IPS-20b (cell line): ENCODE measurements at regions not wholly inside any gene's neighbourhood (a gene's known extent, or its start where the extent isn't known, plus 50 kb on each side); places are given as distances from the start of the nearest gene placed in this dataset.

Experiments used
- H3K27ac ChIP-seq: one replicate; pipeline ENCODE4 v1.5.1; 2013; ENCODE audit warnings: low read length
- H3K27me3 ChIP-seq: 2 replicates; pipeline ENCODE4 v1.6.1; 2013; ENCODE audit warnings: mild to moderate bottlenecking, low read length, inconsistent platforms; ENCODE audit not compliant: insufficient read depth
- H3K36me3 ChIP-seq: 2 replicates; pipeline ENCODE4 v1.6.1; 2013; ENCODE audit warnings: low read depth, mild to moderate bottlenecking, inconsistent platforms, low read length, moderate library complexity; ENCODE audit not compliant: insufficient read depth
- H3K4me1 ChIP-seq: 2 replicates; pipeline ENCODE4 v1.6.1; 2013; ENCODE audit warnings: mild to moderate bottlenecking, control low read depth, inconsistent platforms, low read length, moderate library complexity; ENCODE audit not compliant: insufficient read depth
- H3K4me3 ChIP-seq: 2 replicates; pipeline ENCODE4 v1.5.1; 2013; ENCODE audit warnings: mild to moderate bottlenecking, low read length, inconsistent platforms
- H3K9ac ChIP-seq: 2 replicates; pipeline ENCODE4 v1.6.1; 2013; ENCODE audit warnings: low read depth, mild to moderate bottlenecking, inconsistent platforms, low read length, moderate library complexity
- H3K9me3 ChIP-seq: 2 replicates; pipeline ENCODE4 v1.6.1; 2013; ENCODE audit warnings: mild to moderate bottlenecking, low read depth, low read length, inconsistent platforms; ENCODE audit not compliant: insufficient read depth

- no peak overlapping the region for H3K9ac ChIP-seq
- no peak overlapping the region for H3K4me3 ChIP-seq
- H3K36me3 ChIP-seq: no peaks in the 10 kb centered on the region
- no peak overlapping the region for H3K27ac ChIP-seq
- H3K9me3 ChIP-seq: no peaks in the 10 kb centered on the region
- no peaks in the 10 kb centered on the region for H3K4me1 ChIP-seq
- H3K27me3 ChIP-seq: no peaks in the 10 kb centered on the region
These were observed 422.5 kb upstream of the FSTL5 start for GRCh38 chr4:162586266-162586665.

GRCh38 chr4:162582180-162582579 lies 418.4 kb upstream of the FSTL5 start:
- no peak overlapping the region for H3K27ac ChIP-seq
- no peak overlapping the region for H3K4me3 ChIP-seq

GRCh38 chr4:162565730-162566129 lies 401.9 kb upstream of the FSTL5 start:
- Histone ChIP-seq H3K27me3 (no peaks in the 10 kb centered on the region), H3K9me3 (no peaks in the 10 kb centered on the region), H3K4me3 (no peak overlapping the region), H3K36me3 (no peaks in the 10 kb centered on the region), H3K4me1 (peaks cover 4% of the 10 kb centered on the region; the same call in 1 of the 2 replicates), H3K9ac (no peak overlapping the region), H3K27ac (no peak overlapping the region)

More at GRCh38 chr4:162582180-162582579, 418.4 kb upstream of the FSTL5 start:
- H3K27me3 ChIP-seq: no peaks in the 10 kb centered on the region
- H3K9ac ChIP-seq: no peak overlapping the region
- no peaks in the 10 kb centered on the region for H3K9me3 ChIP-seq
- H3K36me3 ChIP-seq: no peaks in the 10 kb centered on the region
- H3K4me1 ChIP-seq: no peaks in the 10 kb centered on the region

- H3K4me3 ChIP-seq: no peak overlapping the region
- no peak overlapping the region for H3K27ac ChIP-seq
- H3K9ac ChIP-seq: no peak overlapping the region
- peaks cover 4% of the 10 kb centered on the region; the same call in 1 of the 2 replicates for H3K4me1 ChIP-seq
- no peaks in the 10 kb centered on the region for H3K27me3 ChIP-seq
- H3K36me3 ChIP-seq: no peaks in the 10 kb centered on the region
- H3K9me3 ChIP-seq: no peaks in the 10 kb centered on the region
These were observed 396.3 kb upstream of the FSTL5 start for GRCh38 chr4:162560073-162560472.

- Histone ChIP-seq H3K4me1 (peaks cover 2% of the 10 kb centered on the region; the same call in 1 of the 2 replicates), H3K9me3 (no peaks in the 10 kb centered on the region), H3K27me3 (no peaks in the 10 kb centered on the region), H3K27ac (no peak overlapping the region), H3K4me3 (no peak overlapping the region), H3K9ac (no peak overlapping the region), H3K36me3 (no peaks in the 10 kb centered on the region)
These were observed 393.8 kb upstream of the FSTL5 start for GRCh38 chr4:162557516-162558106.

- Histone ChIP-seq H3K27me3 (no peaks in the 10 kb centered on the region), H3K9ac (no peak overlapping the region), H3K27ac (no peak overlapping the region), H3K4me1 (no peaks in the 10 kb centered on the region), H3K4me3 (no peak overlapping the region), H3K36me3 (no peaks in the 10 kb centered on the region), H3K9me3 (no peaks in the 10 kb centered on the region)
These were observed 371.3 kb upstream of the FSTL5 start for GRCh38 chr4:162535121-162535520.

- H3K9me3 ChIP-seq: no peaks in the 10 kb centered on the region; the same call in 1 of the 2 replicates
- H3K27me3 ChIP-seq: no peaks in the 10 kb centered on the region
- no peak overlapping the region for H3K9ac ChIP-seq
- H3K4me1 ChIP-seq: no peaks in the 10 kb centered on the region
- no peak overlapping the region for H3K4me3 ChIP-seq
- H3K36me3 ChIP-seq: no peaks in the 10 kb centered on the region
- no peak overlapping the region for H3K27ac ChIP-seq
These were observed 359.4 kb upstream of the FSTL5 start for GRCh38 chr4:162523171-162523570.

- no peaks in the 10 kb centered on the region for H3K27me3 ChIP-seq
- no peaks in the 10 kb centered on the region for H3K36me3 ChIP-seq
- H3K9me3 ChIP-seq: no peaks in the 10 kb centered on the region; the same call in 1 of the 2 replicates
- H3K9ac ChIP-seq: no peak overlapping the region
- no peak overlapping the region for H3K4me3 ChIP-seq
- H3K27ac ChIP-seq: no peak overlapping the region
- H3K4me1 ChIP-seq: no peaks in the 10 kb centered on the region
These were observed 358.9 kb upstream of the FSTL5 start for GRCh38 chr4:162522724-162523123.

GRCh38 chr4:162510937-162511336 lies 347.1 kb upstream of the FSTL5 start:
- H3K4me3 ChIP-seq: no peak overlapping the region
- H3K27ac ChIP-seq: no peak overlapping the region
- no peaks in the 10 kb centered on the region for H3K27me3 ChIP-seq
- H3K36me3 ChIP-seq: no peaks in the 10 kb centered on the region
- H3K9me3 ChIP-seq: no peaks in the 10 kb centered on the region
- H3K9ac ChIP-seq: no peak overlapping the region
- H3K4me1 ChIP-seq: no peaks in the 10 kb centered on the region

- H3K36me3 ChIP-seq: no peaks in the 10 kb centered on the region
- H3K27me3 ChIP-seq: no peaks in the 10 kb centered on the region
- no peak overlapping the region for H3K27ac ChIP-seq
- H3K9me3 ChIP-seq: no peaks in the 10 kb centered on the region
- no peak overlapping the region for H3K9ac ChIP-seq
- no peaks in the 10 kb centered on the region for H3K4me1 ChIP-seq
- H3K4me3 ChIP-seq: no peak overlapping the region
These were observed 346.3 kb upstream of the FSTL5 start for GRCh38 chr4:162510115-162510514.

- no peak overlapping the region for H3K27ac ChIP-seq
These were observed 345.5 kb upstream of the FSTL5 start for GRCh38 chr4:162509333-162509732.

GRCh38 chr4:162506253-162506652 lies 342.5 kb upstream of the FSTL5 start:
- Histone ChIP-seq H3K36me3 (no peaks in the 10 kb centered on the region), H3K4me1 (no peaks in the 10 kb centered on the region), H3K9ac (no peak overlapping the region), H3K27me3 (no peaks in the 10 kb centered on the region), H3K4me3 (no peak overlapping the region), H3K9me3 (no peaks in the 10 kb centered on the region), H3K27ac (no peak overlapping the region)

More at GRCh38 chr4:162509333-162509732, 345.5 kb upstream of the FSTL5 start:
- no peaks in the 10 kb centered on the region for H3K4me1 ChIP-seq
- H3K27me3 ChIP-seq: no peaks in the 10 kb centered on the region
- no peaks in the 10 kb centered on the region for H3K9me3 ChIP-seq
- H3K36me3 ChIP-seq: no peaks in the 10 kb centered on the region
- no peak overlapping the region for H3K4me3 ChIP-seq
- no peak overlapping the region for H3K9ac ChIP-seq
